MM.1S (cell line): ENCODE measurements at regions not wholly inside any gene's neighbourhood (a gene's known extent, or its start where the extent isn't known, plus 50 kb on each side); places are given as distances from the start of the nearest gene placed in this dataset.

ENCODE experiments used
- DNase-seq: peaks from one replicate; pipeline ENCODE4 v3.0.0-alpha.2; 2015
- H2AFZ ChIP-seq: fragments of 300-600 bp; sonication (generic); 2 replicates; pipeline ENCODE4 v1.6.0; 2016; ENCODE audit warnings: antibody characterized with exemption, low read length
- H3F3A ChIP-seq: fragments of 300-600 bp; sonication (generic); 2 replicates; pipeline ENCODE4 v1.6.1; 2016; ENCODE audit warnings: mild to moderate bottlenecking, antibody characterized with exemption, low read length, moderate library complexity, mixed read lengths; ENCODE audit not compliant: insufficient read depth
- H3K27ac ChIP-seq: fragments of 300-600 bp; sonication (generic); 2 replicates; pipeline ENCODE4 v1.5.1; 2016; ENCODE audit warnings: mild to moderate bottlenecking, low read length
- H3K27me3 ChIP-seq: fragments of 300-600 bp; sonication (generic); replicated peaks from 2 replicates; pipeline ENCODE4 v1.6.0; 2016; ENCODE audit warnings: low read length; ENCODE audit not compliant: insufficient read depth
- H3K36me3 ChIP-seq: fragments of 300-600 bp; sonication (generic); replicated peaks from 2 replicates; pipeline ENCODE4 v1.6.1; 2016; ENCODE audit warnings: mild to moderate bottlenecking, low read length, mixed read lengths; ENCODE audit not compliant: insufficient read depth
- H3K4me1 ChIP-seq: fragments of 300-600 bp; sonication (generic); 2 replicates; pipeline ENCODE4 v1.6.1; 2016; ENCODE audit warnings: low read length, mixed read lengths
- H3K4me2 ChIP-seq: fragments of 300-600 bp; sonication (generic); 2 replicates; pipeline ENCODE4 v1.6.0; 2016; ENCODE audit warnings: low read depth, low read length
- H3K4me3 ChIP-seq: fragments of 300-600 bp; sonication (generic); 2 replicates; pipeline ENCODE4 v1.5.1; 2016; ENCODE audit warnings: low read length, mixed read lengths
- H3K79me2 ChIP-seq: fragments of 300-600 bp; sonication (generic); 2 replicates; pipeline ENCODE4 v1.6.1; 2016; ENCODE audit warnings: mixed run types, low read length, mixed read lengths
- H3K9ac ChIP-seq: fragments of 300-600 bp; sonication (generic); 2 replicates; pipeline ENCODE4 v1.6.1; 2016; ENCODE audit warnings: low read length, mixed read lengths
- H3K9me2 ChIP-seq: fragments of 300-600 bp; sonication (generic); replicated peaks from 2 replicates; pipeline ENCODE4 v1.6.1; 2016; ENCODE audit warnings: mild to moderate bottlenecking, low read length, mixed read lengths; ENCODE audit not compliant: insufficient read depth
- H3K9me3 ChIP-seq: fragments of 300-600 bp; sonication (generic); replicated peaks from 2 replicates; pipeline ENCODE4 v1.6.1; 2016; ENCODE audit warnings: mild to moderate bottlenecking, low read length, mixed read lengths; ENCODE audit not compliant: insufficient read depth
- H4K20me1 ChIP-seq: fragments of 300-600 bp; sonication (generic); 2 replicates; pipeline ENCODE4 v1.6.1; 2016; ENCODE audit warnings: mild to moderate bottlenecking, low read length, moderate library complexity, mixed read lengths; ENCODE audit not compliant: insufficient read depth
- EZH2 ChIP-seq: fragments of 300-600 bp; sonication (generic); optimal IDR thresholded peaks from 2 replicates; pipeline ENCODE3; 2017; ENCODE audit warnings: low read depth, mild to moderate bottlenecking, antibody characterized with exemption, low read length, mixed read lengths
- EZH2phosphoT487 ChIP-seq: fragments of 300-600 bp; sonication (generic); IDR thresholded peaks from 2 replicates; pipeline ENCODE4 v1.6.1; 2018; ENCODE audit warnings: antibody characterized with exemption, low read length
- TF ChIP-seq, protein P1 (sequence below): fragments of 300-600 bp; sonication (generic); IDR thresholded peaks from 2 replicates; pipeline ENCODE4 v1.5.1; 2016; ENCODE audit warnings: antibody characterized with exemption, low read length, mixed read lengths

GRCh38 chr6:12418946-12419345, 128.8 kb downstream of the EDN1 start:
- H3K4me2 ChIP-seq: no peak overlapping the region
- no peak for DNase-seq
- no peaks in the 10 kb centered on the region for H3K27me3 ChIP-seq
- H3K27ac ChIP-seq: no peak overlapping the region
- no peaks in the 10 kb centered on the region for H4K20me1 ChIP-seq
- no peak overlapping the region for H3K4me3 ChIP-seq
- H2AFZ ChIP-seq: no peak overlapping the region
- no peaks in the 10 kb centered on the region for H3K9me3 ChIP-seq
- no peak overlapping the region for H3K9ac ChIP-seq
- H3F3A ChIP-seq: no peaks in the 10 kb centered on the region
- no peaks in the 10 kb centered on the region for H3K79me2 ChIP-seq
- no peaks in the 10 kb centered on the region for H3K9me2 ChIP-seq
- no peaks in the 10 kb centered on the region for H3K4me1 ChIP-seq
- no peaks in the 10 kb centered on the region for H3K36me3 ChIP-seq
- TF ChIP-seq, protein P1, sequence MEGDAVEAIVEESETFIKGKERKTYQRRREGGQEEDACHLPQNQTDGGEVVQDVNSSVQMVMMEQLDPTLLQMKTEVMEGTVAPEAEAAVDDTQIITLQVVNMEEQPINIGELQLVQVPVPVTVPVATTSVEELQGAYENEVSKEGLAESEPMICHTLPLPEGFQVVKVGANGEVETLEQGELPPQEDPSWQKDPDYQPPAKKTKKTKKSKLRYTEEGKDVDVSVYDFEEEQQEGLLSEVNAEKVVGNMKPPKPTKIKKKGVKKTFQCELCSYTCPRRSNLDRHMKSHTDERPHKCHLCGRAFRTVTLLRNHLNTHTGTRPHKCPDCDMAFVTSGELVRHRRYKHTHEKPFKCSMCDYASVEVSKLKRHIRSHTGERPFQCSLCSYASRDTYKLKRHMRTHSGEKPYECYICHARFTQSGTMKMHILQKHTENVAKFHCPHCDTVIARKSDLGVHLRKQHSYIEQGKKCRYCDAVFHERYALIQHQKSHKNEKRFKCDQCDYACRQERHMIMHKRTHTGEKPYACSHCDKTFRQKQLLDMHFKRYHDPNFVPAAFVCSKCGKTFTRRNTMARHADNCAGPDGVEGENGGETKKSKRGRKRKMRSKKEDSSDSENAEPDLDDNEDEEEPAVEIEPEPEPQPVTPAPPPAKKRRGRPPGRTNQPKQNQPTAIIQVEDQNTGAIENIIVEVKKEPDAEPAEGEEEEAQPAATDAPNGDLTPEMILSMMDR: no peak
- TF ChIP-seq EZH2phosphoT487: no peak
- no peak for TF ChIP-seq EZH2

GRCh38 chr6:12419631-12420272, 129.6 kb downstream of the EDN1 start:
- H3K9me2 ChIP-seq: no peaks in the 10 kb centered on the region
- no peaks in the 10 kb centered on the region for H4K20me1 ChIP-seq
- no peak overlapping the region for H3K4me3 ChIP-seq
- H3F3A ChIP-seq: no peaks in the 10 kb centered on the region
- TF ChIP-seq EZH2phosphoT487: no peak
- no peak for TF ChIP-seq EZH2
- TF ChIP-seq, protein P1: no peak
- no peak for DNase-seq
- no peak overlapping the region for H3K4me2 ChIP-seq
- H3K9ac ChIP-seq: no peak overlapping the region
- no peaks in the 10 kb centered on the region for H3K9me3 ChIP-seq
- no peak overlapping the region for H3K27ac ChIP-seq
- no peaks in the 10 kb centered on the region for H3K27me3 ChIP-seq
- H3K4me1 ChIP-seq: no peaks in the 10 kb centered on the region
- H3K79me2 ChIP-seq: no peaks in the 10 kb centered on the region
- H2AFZ ChIP-seq: no peak overlapping the region
- H3K36me3 ChIP-seq: no peaks in the 10 kb centered on the region

DNA sequence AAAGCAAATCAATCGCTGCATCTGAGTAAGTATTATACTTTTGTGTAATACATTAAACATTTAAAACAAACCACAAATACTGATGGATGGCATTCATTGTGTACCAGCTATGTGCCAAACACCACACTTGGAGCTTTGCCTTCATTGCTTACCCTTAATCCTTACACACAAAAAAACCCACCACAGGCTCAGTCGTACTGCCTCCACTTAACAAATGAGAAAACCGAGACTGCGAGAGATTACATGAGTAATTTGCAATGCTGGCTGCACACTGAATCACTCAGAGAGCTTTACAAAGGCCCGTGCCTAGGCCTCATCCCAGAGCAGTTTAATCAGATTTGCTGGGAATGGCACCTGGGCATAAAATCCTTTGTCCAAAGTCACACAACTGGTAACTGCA, 130.5 kb downstream of the EDN1 start:
- Histone ChIP-seq H3K27ac (no peak overlapping the region), H3F3A (no peaks in the 10 kb centered on the region), H3K4me2 (no peak overlapping the region), H3K9me3 (no peaks in the 10 kb centered on the region), H3K36me3 (no peaks in the 10 kb centered on the region), H3K79me2 (no peaks in the 10 kb centered on the region), H3K4me1 (no peaks in the 10 kb centered on the region), H4K20me1 (no peaks in the 10 kb centered on the region), H3K9ac (no peak overlapping the region), H3K9me2 (no peaks in the 10 kb centered on the region), H3K4me3 (no peak overlapping the region), H2AFZ (no peak overlapping the region), H3K27me3 (no peaks in the 10 kb centered on the region)
- DNase-seq: no peak
- TF ChIP-seq EZH2: no peak
- TF ChIP-seq, protein P1: no peak
- no peak for TF ChIP-seq EZH2phosphoT487
